ES-I3 (cell line): ENCODE measurements at regions not wholly inside any gene's neighbourhood (a gene's known extent, or its start where the extent isn't known, plus 50 kb on each side); places are given as distances from the start of the nearest gene placed in this dataset.
"Not testable (repeated sequence)": the region's sequence is repeated elsewhere in the genome, so short reads cannot be mapped to it uniquely, and the experiment has no call there.

Experiments
- H3K36me3 ChIP-seq: 2 replicates; pipeline ENCODE4 v1.6.1; 2013; ENCODE audit warnings: mild to moderate bottlenecking, low read length, control low read depth, moderate library complexity; ENCODE audit not compliant: insufficient read depth
- H3K4me1 ChIP-seq: 2 replicates; pipeline ENCODE4 v1.6.1; 2013; ENCODE audit warnings: mild to moderate bottlenecking, control low read depth, low read length; ENCODE audit not compliant: insufficient read depth
- H3K9ac ChIP-seq: 2 replicates; pipeline ENCODE4 v1.6.1; 2013; ENCODE audit warnings: low read depth, mild to moderate bottlenecking, low read length, moderate library complexity
- H3K9me3 ChIP-seq: 2 replicates; pipeline ENCODE4 v1.6.1; 2013; ENCODE audit warnings: mild to moderate bottlenecking, low read length, moderate library complexity; ENCODE audit not compliant: control insufficient read depth, insufficient read depth

DNA sequence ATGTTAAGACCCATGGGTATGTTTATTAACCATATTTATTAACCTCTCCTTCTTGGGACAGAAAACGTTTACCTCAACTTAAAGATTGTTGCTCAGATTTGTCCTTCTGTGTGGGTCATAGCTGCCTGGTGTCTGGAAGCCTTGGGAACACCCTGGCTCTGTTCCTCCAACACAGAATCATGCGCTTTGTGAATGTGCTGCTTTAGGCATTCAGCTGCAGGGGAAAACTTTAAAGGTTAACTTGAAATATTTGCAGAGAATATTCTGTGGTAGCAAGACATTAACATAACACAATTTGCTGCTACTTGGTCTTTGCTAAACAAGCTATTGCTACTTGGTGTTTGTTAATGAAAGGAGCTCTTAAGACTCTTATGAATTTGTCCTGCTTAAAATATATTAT is 50.5 kb upstream of the THOC3 start:
- not testable (repeated sequence) for H3K4me1 ChIP-seq, H3K9me3 ChIP-seq, H3K9ac ChIP-seq, H3K36me3 ChIP-seq

GRCh38 chr5:176020852-176021251 is 52.7 kb upstream of the THOC3 start:
- H3K36me3 ChIP-seq, H3K4me1 ChIP-seq, H3K9ac ChIP-seq, H3K9me3 ChIP-seq: not testable (repeated sequence)

- not testable (repeated sequence) for H3K9ac ChIP-seq, H3K9me3 ChIP-seq, H3K36me3 ChIP-seq, H3K4me1 ChIP-seq
Measured at GRCh38 chr5:176023535-176023934, 55.4 kb upstream of the THOC3 start.

- not testable (repeated sequence) for H3K4me1 ChIP-seq, H3K9me3 ChIP-seq, H3K9ac ChIP-seq, H3K36me3 ChIP-seq
Measured at GRCh38 chr5:176029445-176029844, 61.3 kb upstream of the THOC3 start.

DNA sequence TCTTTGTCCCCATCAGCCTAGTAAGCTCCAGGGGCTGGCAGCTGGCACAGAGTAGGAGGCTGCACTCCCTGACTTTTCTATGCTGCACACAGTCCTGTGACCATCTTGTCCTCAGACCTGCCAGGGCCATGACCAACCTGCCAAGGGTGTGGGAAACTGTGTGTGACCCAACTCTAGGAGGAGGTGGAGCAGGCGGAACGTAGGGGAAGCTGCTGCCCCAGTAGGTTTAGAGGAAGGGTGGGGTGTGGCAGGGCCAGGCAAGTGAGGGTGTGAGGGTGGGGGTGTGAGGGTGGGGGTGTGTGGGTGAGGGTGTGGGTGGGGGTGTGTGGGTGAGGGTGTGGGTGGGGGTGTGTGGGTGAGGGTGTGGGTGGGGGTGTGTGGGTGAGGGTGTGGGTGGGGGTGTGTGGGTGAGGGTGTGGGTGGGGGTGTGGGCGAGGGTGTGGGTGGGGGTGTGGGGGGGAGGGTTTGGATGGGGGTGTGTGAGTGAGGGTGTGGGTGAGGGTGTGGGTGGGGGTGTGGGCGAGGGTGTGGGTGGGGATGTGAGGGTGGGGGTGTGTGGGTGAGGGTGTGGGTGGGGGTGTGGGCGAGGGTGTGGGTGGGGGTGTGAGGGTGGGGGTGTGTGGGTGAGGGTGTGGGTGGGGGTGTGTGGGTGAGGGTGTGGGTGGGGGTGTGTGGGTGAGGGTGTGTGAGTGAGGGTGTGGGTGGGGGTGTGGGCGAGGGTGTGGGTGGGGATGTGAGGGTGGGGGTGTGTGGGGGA is 62.4 kb upstream of the THOC3 start:
- not testable (repeated sequence) for H3K9ac ChIP-seq, H3K36me3 ChIP-seq, H3K4me1 ChIP-seq, H3K9me3 ChIP-seq

GRCh38 chr5:176031118-176031510 is 63.0 kb upstream of the THOC3 start:
- H3K36me3 ChIP-seq, H3K9ac ChIP-seq, H3K4me1 ChIP-seq, H3K9me3 ChIP-seq: not testable (repeated sequence)

DNA sequence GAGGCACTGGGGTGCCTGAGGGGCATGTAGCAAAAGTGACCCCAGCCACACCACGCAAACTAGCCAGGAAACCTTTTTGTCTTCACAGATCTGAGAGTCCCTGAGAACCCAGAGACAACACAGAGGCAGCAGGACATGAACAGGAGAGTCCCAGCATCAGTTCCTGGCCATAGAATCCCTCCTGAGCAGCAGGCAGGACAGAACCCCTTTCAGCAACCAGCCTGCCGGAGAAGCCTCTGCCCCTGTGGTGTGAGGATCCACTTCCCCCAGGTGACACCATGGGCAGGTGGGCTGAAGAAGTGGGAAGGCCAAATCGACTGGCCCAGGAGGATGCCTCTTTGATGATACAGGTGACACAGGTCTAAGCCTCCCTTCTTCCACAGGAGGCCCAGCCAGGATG is 65.1 kb upstream of the THOC3 start:
- H3K9ac ChIP-seq, H3K4me1 ChIP-seq, H3K9me3 ChIP-seq, H3K36me3 ChIP-seq: not testable (repeated sequence)

GRCh38 chr5:176034407-176035200 is 66.5 kb upstream of the THOC3 start:
- H3K36me3 ChIP-seq, H3K9me3 ChIP-seq, H3K9ac ChIP-seq, H3K4me1 ChIP-seq: not testable (repeated sequence)

GRCh38 chr5:176035201-176035530 is 67.1 kb upstream of the THOC3 start:
- H3K4me1 ChIP-seq, H3K9me3 ChIP-seq, H3K9ac ChIP-seq, H3K36me3 ChIP-seq: not testable (repeated sequence)

DNA sequence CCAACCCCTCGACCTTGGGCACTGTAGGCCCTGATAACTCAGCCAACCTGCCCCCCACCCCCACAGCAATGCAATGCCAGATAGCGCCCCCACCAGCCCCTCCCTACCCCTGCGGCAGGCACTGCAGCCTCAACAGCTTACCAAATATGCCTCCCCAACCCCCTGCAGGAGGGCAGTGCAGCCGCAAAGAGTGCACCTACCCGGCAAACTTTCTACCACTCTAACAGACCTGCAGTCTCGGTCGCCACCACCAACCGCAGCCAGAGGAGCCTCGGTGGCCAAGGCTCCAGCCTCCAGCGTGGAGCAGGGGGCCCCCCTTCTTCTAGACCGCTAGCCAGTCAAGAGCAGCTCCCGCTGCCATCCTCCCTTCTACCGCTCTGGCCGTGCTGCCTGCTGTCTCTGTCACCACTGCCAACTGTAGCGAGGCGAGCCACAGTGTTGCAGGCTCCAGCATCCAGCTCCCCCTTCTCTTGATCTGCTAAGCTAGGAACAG is 67.7 kb upstream of the THOC3 start:
- H3K9me3 ChIP-seq: not testable (repeated sequence)

GRCh38 chr5:176036391-176036790 is 68.3 kb upstream of the THOC3 start:
- not testable (repeated sequence) for H3K36me3 ChIP-seq, H3K9ac ChIP-seq, H3K4me1 ChIP-seq, H3K9me3 ChIP-seq

More for the DNA sequence above, 67.7 kb upstream of the THOC3 start:
- not testable (repeated sequence) for H3K9ac ChIP-seq, H3K4me1 ChIP-seq, H3K36me3 ChIP-seq

DNA sequence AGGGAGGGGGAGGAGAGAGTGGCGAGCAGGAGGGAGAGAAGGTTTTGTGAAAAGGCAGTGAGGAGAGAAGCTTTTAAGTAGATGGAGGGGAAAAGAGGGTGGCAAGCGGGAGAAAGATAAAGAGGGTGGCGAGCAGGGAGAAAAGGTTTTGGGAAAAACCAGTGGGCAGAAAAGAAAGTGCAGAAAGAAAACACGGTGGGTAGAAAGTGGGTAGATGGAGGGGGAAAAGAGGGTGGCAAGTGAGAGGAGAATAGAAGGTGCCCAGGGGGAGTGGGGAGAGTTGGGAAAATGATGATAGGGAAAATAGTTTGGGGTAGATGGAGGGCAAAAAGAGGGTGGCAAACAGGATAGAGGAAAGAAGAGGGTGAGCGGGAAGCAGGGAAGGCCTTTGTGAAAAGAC is 69.1 kb upstream of the THOC3 start:
- not testable (repeated sequence) for H3K9ac ChIP-seq

GRCh38 chr5:176040105-176040801 is 72.1 kb upstream of the THOC3 start:
- H3K4me1 ChIP-seq, H3K36me3 ChIP-seq, H3K9ac ChIP-seq, H3K9me3 ChIP-seq: not testable (repeated sequence)

More for the DNA sequence above, 69.1 kb upstream of the THOC3 start:
- H3K4me1 ChIP-seq, H3K9me3 ChIP-seq, H3K36me3 ChIP-seq: not testable (repeated sequence)

- H3K9me3 ChIP-seq, H3K4me1 ChIP-seq, H3K9ac ChIP-seq, H3K36me3 ChIP-seq: not testable (repeated sequence)
Measured at GRCh38 chr5:176041248-176041994, 73.3 kb upstream of the THOC3 start.
